ENCODE measurements at regions not wholly inside any gene's neighbourhood (a gene's known extent, or its start where the extent isn't known, plus 50 kb on each side); places are given as distances from the start of the nearest gene placed in this dataset.
"Not testable (repeated sequence)": the region's sequence is repeated elsewhere in the genome, so short reads cannot be mapped to it uniquely, and the experiment has no call there.

DNA sequence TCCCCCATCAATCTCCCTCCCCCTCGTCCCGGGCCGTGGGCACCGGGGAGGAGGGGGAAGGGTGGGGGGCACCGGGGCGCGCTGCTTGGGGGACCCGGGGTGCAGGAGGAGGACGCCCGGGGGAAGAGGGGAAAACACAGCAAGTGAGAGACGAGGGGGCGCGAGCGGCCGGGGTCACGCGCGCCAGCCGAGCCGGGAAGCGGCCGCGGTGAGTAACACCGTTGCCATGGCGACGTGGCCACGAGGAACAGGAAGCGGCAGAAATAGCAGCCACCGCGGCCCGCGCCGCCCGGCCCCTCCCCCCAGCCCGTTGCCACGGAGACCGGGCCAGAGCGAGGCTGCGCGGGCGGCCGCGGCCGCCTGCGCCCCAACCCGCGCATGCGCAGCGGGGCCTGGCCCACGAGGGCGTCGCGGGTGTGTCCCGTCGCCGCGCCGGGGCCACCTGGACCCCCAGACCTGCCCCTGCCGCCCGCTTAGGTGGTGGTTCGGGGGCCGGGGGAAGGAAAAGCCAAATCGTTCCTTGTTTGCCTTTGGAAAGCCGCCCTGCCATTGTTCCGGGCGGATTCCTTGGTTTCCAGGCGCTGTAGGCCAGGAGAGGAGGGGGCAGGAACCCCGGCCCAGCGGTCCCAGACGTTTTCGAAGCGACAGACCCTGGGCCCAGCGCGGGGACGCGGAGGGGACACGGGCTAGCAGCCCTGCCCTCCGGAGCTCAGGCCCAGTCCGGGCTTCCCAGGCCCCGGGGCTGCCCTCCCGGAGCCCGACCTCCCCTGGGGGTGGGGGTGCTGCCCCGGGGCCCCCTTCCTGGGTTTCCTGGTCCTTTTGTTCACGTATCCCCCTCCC is 207.1 kb downstream of the C9orf50 start:
- H3K27me3 ChIP-seq (replicated peaks in 1 of 7): no peaks in the 10 kb centered on the region
- H3K4me1 ChIP-seq: peaks cover 17 to 50% (median 33%) of the 10 kb centered on the region in 6 donors
- H3K27ac ChIP-seq: peak overlapping the region; percentile 95 to 100 (median 98)
- TF ChIP-seq POLR2A (IDR thresholded peaks at IDR 0.05) (peak; percentile 26 to 79 (median 48)), POLR2AphosphoS5 (IDR thresholded peaks at IDR 0.05) (peak; percentile 95 to 97 (median 96))
- TF ChIP-seq, protein P1, sequence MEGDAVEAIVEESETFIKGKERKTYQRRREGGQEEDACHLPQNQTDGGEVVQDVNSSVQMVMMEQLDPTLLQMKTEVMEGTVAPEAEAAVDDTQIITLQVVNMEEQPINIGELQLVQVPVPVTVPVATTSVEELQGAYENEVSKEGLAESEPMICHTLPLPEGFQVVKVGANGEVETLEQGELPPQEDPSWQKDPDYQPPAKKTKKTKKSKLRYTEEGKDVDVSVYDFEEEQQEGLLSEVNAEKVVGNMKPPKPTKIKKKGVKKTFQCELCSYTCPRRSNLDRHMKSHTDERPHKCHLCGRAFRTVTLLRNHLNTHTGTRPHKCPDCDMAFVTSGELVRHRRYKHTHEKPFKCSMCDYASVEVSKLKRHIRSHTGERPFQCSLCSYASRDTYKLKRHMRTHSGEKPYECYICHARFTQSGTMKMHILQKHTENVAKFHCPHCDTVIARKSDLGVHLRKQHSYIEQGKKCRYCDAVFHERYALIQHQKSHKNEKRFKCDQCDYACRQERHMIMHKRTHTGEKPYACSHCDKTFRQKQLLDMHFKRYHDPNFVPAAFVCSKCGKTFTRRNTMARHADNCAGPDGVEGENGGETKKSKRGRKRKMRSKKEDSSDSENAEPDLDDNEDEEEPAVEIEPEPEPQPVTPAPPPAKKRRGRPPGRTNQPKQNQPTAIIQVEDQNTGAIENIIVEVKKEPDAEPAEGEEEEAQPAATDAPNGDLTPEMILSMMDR (IDR thresholded peaks at IDR 0.05 in 8 of 11, conservative IDR thresholded peaks at IDR 0.05 in 3 of 11): peak in 3 of 11 experiments; percentile 16 to 40 (median 27)
- peak; percentile 100 for DNase-seq
- H3K9me3 ChIP-seq: no peaks in the 10 kb centered on the region
- 1% methylated on average over 40 to 84 of the region's 84 CpGs for WGBS, 5 donors
- peak overlapping the region; percentile 38 to 69 (median 52) for H3K4me3 ChIP-seq
- H3K36me3 ChIP-seq: no peaks in the 10 kb centered on the region
- intact Hi-C loops (cut with DNase I; ENCODE audit: low total_unique reads): no loop called here

DNA sequence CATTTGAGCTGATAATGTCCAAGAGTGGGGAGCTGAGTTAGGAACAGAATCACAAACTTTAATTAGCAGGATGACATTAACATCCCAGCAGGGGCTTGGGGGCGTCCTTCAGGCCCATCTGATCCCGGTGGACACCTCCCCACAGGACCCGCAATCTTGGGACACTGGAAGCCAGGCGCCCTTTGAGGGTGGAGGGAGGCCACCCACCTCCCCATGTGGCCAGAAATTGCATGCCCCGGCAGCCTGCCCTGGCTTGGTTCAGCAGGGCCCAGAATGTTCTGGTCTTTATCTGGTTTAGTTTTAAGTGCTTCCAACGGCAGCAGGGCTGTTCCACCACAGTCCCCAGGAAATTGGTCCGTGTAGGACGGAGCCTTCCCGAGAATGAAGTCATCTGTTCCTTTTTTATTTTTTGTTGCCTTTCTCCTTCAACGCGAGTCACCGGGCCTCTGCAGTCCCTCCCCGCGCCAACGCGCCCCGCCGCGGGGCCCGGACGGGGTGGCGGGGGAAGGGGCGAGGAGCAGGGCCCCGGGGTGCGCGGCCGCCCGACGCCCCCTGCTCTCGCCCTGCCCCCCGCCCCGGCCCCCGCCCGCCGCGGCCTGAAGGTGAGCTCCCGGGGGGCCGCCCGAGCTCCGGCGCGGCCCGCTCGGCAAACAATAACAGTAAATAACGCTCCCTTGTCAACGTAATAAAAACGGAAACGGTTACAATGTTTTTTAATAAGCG is 207.9 kb downstream of the C9orf50 start:
- DNase-seq: peak; percentile 88
- no peak for TF ChIP-seq POLR2AphosphoS5 (IDR thresholded peaks at IDR 0.05)
- TF ChIP-seq, protein P1 (IDR thresholded peaks at IDR 0.05 in 8 of 11, conservative IDR thresholded peaks at IDR 0.05 in 3 of 11): peak in 1 of 11 experiments; percentile 7
- peak in 1 of 3 donors; percentile 31 for TF ChIP-seq POLR2A (IDR thresholded peaks at IDR 0.05)
- WGBS, 5 donors: 4 to 8% (median 5%) methylated on average over 31 to 49 of the region's 49 CpGs
- Histone ChIP-seq H3K4me3 (peak overlapping the region; percentile 31 to 69 (median 52)), H3K27me3 (replicated peaks in 1 of 7) (no peaks in the 10 kb centered on the region), H3K9me3 (no peaks in the 10 kb centered on the region), H3K27ac (peak overlapping the region; percentile 95 to 100 (median 98)), H3K4me1 (peaks cover 17 to 50% (median 33%) of the 10 kb centered on the region in 6 donors), H3K36me3 (no peaks in the 10 kb centered on the region)
- intact Hi-C loops (cut with DNase I; ENCODE audit: low total_unique reads): no loop called here

DNA sequence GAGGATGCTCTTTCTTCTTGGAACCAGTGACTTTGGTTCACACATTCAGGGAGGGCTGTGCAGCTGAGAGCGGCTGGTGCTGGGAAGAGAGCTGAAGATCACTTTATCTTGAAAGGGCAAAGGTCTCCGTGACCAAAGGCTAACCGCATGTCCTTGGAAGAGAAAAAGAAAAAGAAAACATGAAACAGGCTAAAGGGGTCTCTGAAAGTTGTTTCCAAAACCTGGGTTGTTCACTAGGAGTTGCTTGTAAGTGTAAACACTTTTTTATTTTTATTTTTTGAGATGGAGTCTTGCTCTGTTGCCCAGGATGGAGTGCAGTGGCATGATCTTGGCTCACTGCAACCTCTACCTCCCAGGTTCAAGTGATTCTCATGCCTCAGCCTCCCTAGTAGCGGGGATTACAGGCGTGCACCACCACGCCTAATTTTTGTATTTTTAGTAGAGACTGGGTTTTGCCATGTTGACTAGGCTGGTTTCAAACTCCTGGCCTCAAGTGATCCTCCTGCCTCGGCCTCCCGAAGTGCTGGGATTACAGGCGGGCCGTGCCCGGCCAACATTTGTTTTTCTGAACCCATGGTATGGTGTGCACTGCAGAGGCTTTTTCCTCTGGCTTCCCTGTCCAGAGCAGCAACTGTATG is 208.6 kb downstream of the C9orf50 start:
- not testable (repeated sequence) for DNase-seq
- peak overlapping the region in 1 of 8 donors; percentile 69 for H3K4me3 ChIP-seq

DNA sequence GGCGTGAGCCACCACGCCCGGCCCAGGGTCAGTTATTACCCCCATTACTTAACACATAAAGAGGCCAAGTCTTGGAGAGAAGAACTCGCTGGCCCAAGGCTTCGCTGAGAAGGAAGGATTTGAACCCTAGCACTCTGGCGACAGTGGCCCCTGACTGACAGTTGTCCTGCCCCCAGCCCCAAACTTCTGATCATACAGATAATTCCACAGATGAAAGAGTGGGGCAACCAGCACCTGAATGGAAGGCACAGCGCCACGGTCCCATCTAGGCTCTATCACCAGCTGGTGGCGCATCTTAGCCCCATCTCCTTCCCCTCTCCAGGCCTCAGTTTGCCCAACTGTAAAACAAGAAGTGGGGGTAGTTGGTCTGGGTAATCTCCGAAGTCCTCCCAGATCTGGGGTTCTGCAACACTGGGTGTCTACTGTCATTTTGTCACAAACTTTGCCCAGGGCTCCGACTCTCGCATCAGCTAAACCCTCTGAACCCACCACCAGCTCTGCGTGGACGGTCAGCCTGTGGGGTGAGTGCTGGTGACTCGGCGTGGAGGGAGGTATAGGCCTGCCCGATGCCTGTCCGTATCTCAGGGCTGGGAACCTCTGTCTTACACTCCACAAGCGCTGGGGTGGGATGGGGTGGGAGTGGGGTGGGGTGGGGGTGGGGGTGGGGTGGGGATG is 209.3 kb downstream of the C9orf50 start:
- 88 to 98% (median 96%) methylated on average over 16 to 19 of the region's 19 CpGs for WGBS, 5 donors
- TF ChIP-seq POLR2A (IDR thresholded peaks at IDR 0.05): no peak
- no peak for TF ChIP-seq POLR2AphosphoS5 (IDR thresholded peaks at IDR 0.05)
- TF ChIP-seq, protein P1 (IDR thresholded peaks at IDR 0.05 in 8 of 11, conservative IDR thresholded peaks at IDR 0.05 in 3 of 11): no peak
- Histone ChIP-seq H3K4me1 (peaks cover 14 to 41% (median 29%) of the 10 kb centered on the region in 6 donors), H3K36me3 (no peaks in the 10 kb centered on the region), H3K27me3 (replicated peaks in 1 of 7) (no peaks in the 10 kb centered on the region), H3K27ac (peak overlapping the region in 5 of 8 donors; percentile 13 to 99 (median 98)), H3K9me3 (no peaks in the 10 kb centered on the region), H3K4me3 (no peak overlapping the region)
- peak; percentile 75 for DNase-seq
- intact Hi-C loops (cut with DNase I; ENCODE audit: low total_unique reads): no loop called here

More for the DNA sequence above, 208.6 kb downstream of the C9orf50 start:
- H3K27ac ChIP-seq: peak overlapping the region; percentile 95 to 100 (median 98)
- intact Hi-C loops (cut with DNase I; ENCODE audit: low total_unique reads); H3K9me3 ChIP-seq; H3K36me3 ChIP-seq; H3K27me3 ChIP-seq (replicated peaks in 1 of 7): not testable (repeated sequence)
- H3K4me1 ChIP-seq: peaks cover 17 to 46% (median 33%) of the 10 kb centered on the region in 6 donors
- WGBS, 5 donors: 92 to 97% (median 94%) methylated on average over 11 of the region's 11 CpGs
